GM12878 (cell line): ENCODE measurements at regions not wholly inside any gene's neighbourhood (a gene's known extent, or its start where the extent isn't known, plus 50 kb on each side); places are given as distances from the start of the nearest gene placed in this dataset.

Source experiments
- ATAC-seq: fragments of 200-7000 bp; cut with Tn5 transposase; 3 replicates; pipeline ENCODE4 v1.9.1; 2020; ENCODE audit warnings: mild to moderate bottlenecking, moderate library complexity
- BruUV-seq: library from RNA; stranded (reverse); fragments of 400-500 nt; replicated peaks from 2 replicates; lab custom pipeline; 2021; lab: Mats Ljungman, UMichigan
- CTCF ChIA-PET: fragments of 300-600 bp; sonication (Branson Sonifier 250); formaldehyde crosslinking; extraction: SDS; loops from one replicate; lab custom pipeline; 2021; ENCODE audit warnings: inconsistent platforms; lab: Yijun Ruan, JAX
- POLR2A ChIA-PET: fragments of 350-600 bp; formaldehyde crosslinking; extraction: SDS; loops from one replicate; lab custom pipeline; 2021; ENCODE audit warnings: inconsistent platforms; lab: Charles Lee
- RAD21 ChIA-PET: fragments of 300-600 bp; sonication (Branson Sonifier 250); formaldehyde crosslinking; loops from one replicate; lab custom pipeline; 2023; ENCODE audit warnings: antibody characterized with exemption; ENCODE audit not compliant: unreplicated experiment; lab: Charles Lee
- SMC1A ChIA-PET: fragments of 300-600 bp; sonication (Branson Sonifier 250); formaldehyde crosslinking; loops from one replicate; lab custom pipeline; 2023; ENCODE audit not compliant: unreplicated experiment, uncharacterized antibody; lab: Charles Lee
- DNase-seq: peaks from one replicate; pipeline ENCODE4 v3.0.0-alpha.2; 2011; ENCODE audit warnings: low read depth, low spot score
- FAIRE-seq: peaks from 3 replicates; lab custom pipeline; 2011; peaks lifted over from hg19 to GRCh38; lab: Jason Lieb, UNC
- H2AFZ ChIP-seq: 2 replicates; pipeline ENCODE4 v1.6.0; 2011; ENCODE audit warnings: low read depth, low read length, control low read depth; ENCODE audit not compliant: control insufficient read depth
- H3K27ac ChIP-seq: 2 replicates; pipeline ENCODE4 v1.5.1; 2011; ENCODE audit warnings: control low read depth; ENCODE audit not compliant: control insufficient read depth, insufficient read depth
- H3K27me3 ChIP-seq, 2 experiments: replicated peaks in 1 of 2; 2 replicates each; pipeline versions ENCODE4 v1.6.0 to v1.6.1; 2011; ENCODE audit warnings: low read length in 1 of 2; ENCODE audit not compliant: control insufficient read depth in 2 of 2, insufficient read depth in 2 of 2
- H3K36me3 ChIP-seq, 2 experiments: 2 replicates each; pipeline ENCODE4 v1.5.1; 2011; ENCODE audit warnings: low read length in 1 of 2; ENCODE audit not compliant: control insufficient read depth in 2 of 2, insufficient read depth in 2 of 2
- H3K4me1 ChIP-seq: 2 replicates; pipeline ENCODE4 v1.6.1; 2011; ENCODE audit warnings: mild to moderate bottlenecking, low read length, moderate library complexity, mixed read lengths; ENCODE audit not compliant: control insufficient read depth, insufficient read depth
- H3K4me2 ChIP-seq: 2 replicates; pipeline ENCODE4 v1.6.0; 2011; ENCODE audit warnings: control low read depth; ENCODE audit not compliant: control insufficient read depth, insufficient read depth
- H3K4me3 ChIP-seq: fragments of 200-600 bp; sonication (generic); 2 replicates; pipeline ENCODE4 v1.5.1; 2016
- H3K79me2 ChIP-seq: 2 replicates; pipeline ENCODE4 v1.6.0; 2011; ENCODE audit warnings: low read length; ENCODE audit not compliant: control insufficient read depth, insufficient read depth
- H3K9ac ChIP-seq: 2 replicates; pipeline ENCODE4 v1.8.0; 2011; ENCODE audit warnings: low read length, control low read depth, mixed read lengths; ENCODE audit not compliant: control insufficient read depth, insufficient read depth
- H3K9me3 ChIP-seq: replicated peaks from 3 replicates; pipeline ENCODE4 v1.5.1; 2011; ENCODE audit warnings: mild to moderate bottlenecking, low read length; ENCODE audit not compliant: control insufficient read depth, insufficient read depth
- H4K20me1 ChIP-seq: 2 replicates; pipeline ENCODE4 v1.6.0; 2011; ENCODE audit not compliant: control insufficient read depth, insufficient read depth
- BCL3 ChIP-seq: IDR thresholded peaks from 2 replicates; pipeline ENCODE4 v1.6.1; 2011; ENCODE audit warnings: borderline replicate concordance, low read depth, mild to moderate bottlenecking, moderate library complexity, low read length; ENCODE audit not compliant: insufficient read depth, poor library complexity, severe bottlenecking
- CEBPZ ChIP-seq: fragments of 150-350 bp; IDR thresholded peaks from 2 replicates; pipeline ENCODE4 v1.6.1; 2016; ENCODE audit warnings: low read depth, low read length
- CHD1 ChIP-seq: IDR thresholded peaks from 2 replicates; pipeline ENCODE4 v1.6.1; 2012; ENCODE audit warnings: low read depth, low read length, improper control_type of control experiment
- CREM ChIP-seq: IDR thresholded peaks from 2 replicates; pipeline ENCODE4 v1.6.1; 2014; ENCODE audit warnings: antibody characterized with exemption, low read depth
- E2F4 ChIP-seq: IDR thresholded peaks from 2 replicates; pipeline ENCODE4 v1.6.1; 2012; ENCODE audit warnings: low read depth, low read length, improper control_type of control experiment
- ESRRA ChIP-seq: IDR thresholded peaks from 2 replicates; pipeline ENCODE4 v1.6.1; 2012; ENCODE audit warnings: mild to moderate bottlenecking, low read length, improper control_type of control experiment
- HDGF ChIP-seq: fragments of 450-650 bp; IDR thresholded peaks from 2 replicates; pipeline ENCODE4 v1.6.1; 2016; ENCODE audit warnings: antibody characterized with exemption
- KAT2A ChIP-seq: conservative IDR thresholded peaks from 2 replicates; pipeline ENCODE4 v1.6.1; 2011; ENCODE audit warnings: low read depth, low read length; ENCODE audit not compliant: control insufficient read depth
- MYB ChIP-seq: fragments of 150-350 bp; IDR thresholded peaks from 2 replicates; pipeline ENCODE4 v1.6.1; 2014; ENCODE audit warnings: mild to moderate bottlenecking, low read depth, low read length, borderline replicate concordance
- NFIC ChIP-seq: IDR thresholded peaks from 2 replicates; pipeline ENCODE4 v1.6.1; 2012; ENCODE audit warnings: low read depth, mild to moderate bottlenecking, inconsistent platforms, low read length, moderate library complexity
- ZBTB33 ChIP-seq: fragments of 450-650 bp; IDR thresholded peaks from 2 replicates; pipeline ENCODE4 v1.6.1; 2017; ENCODE audit warnings: mild to moderate bottlenecking
- WGBS: methylation state at CpG from one replicate; pipeline ENCODE4 v1.1.6; 2016; ENCODE audit warnings: low lambda C conversion rate; ENCODE audit not compliant: insufficient replicate concordance, insufficient coverage; ENCODE audit errors: missing lambda C conversion rate; 5-methylcytosine and 5-hydroxymethylcytosine counted together
- in situ Hi-C: fragments of 300-500 bp; cut with MboI; formaldehyde crosslinking; loops from 9 replicates; pipeline ENCODE4 v1.14.3; 2018; ENCODE audit warnings: mixed read lengths
- intact Hi-C: fragments of 100-400 bp; cut with micrococcal nuclease; formaldehyde crosslinking; loops from one replicate; pipeline ENCODE4 v1.14.2; 2022; ENCODE audit not compliant: unreplicated experiment

- intact Hi-C loops (loop anchor here (5.0 kb wide), 2 partner anchors 76 to 639 kb away; partner anchors contain the start of gene CXCL12), in situ Hi-C loops (no loop called here)
- no peak overlapping the region for H3K9ac ChIP-seq
- peak overlapping the region; percentile 28 for H2AFZ ChIP-seq
- H4K20me1 ChIP-seq = no peaks in the 10 kb centered on the region
- ChIA-PET SMC1A (interaction anchor here (0.7 to 0.8 kb wide), 2 partner anchors 12 to 17 kb away, joined by 3 read pairs; no protein-coding TSS in a partner anchor), RAD21 (interaction anchor here (1.3 to 1.4 kb wide), 3 partner anchors 10 to 186 kb away, joined by 3 to 4 read pairs (median 3); no protein-coding TSS in a partner anchor), CTCF (interaction anchor here (0.9 to 1.6 kb wide), 5 partner anchors 9 to 628 kb away, joined by 3 to 7 read pairs (median 3); no protein-coding TSS in a partner anchor), POLR2A (no interaction called here)
- peaks cover 29% of the 10 kb centered on the region for H3K4me1 ChIP-seq
- H3K4me3 ChIP-seq = no peak overlapping the region; the same call in 1 of the 2 replicates
- DNase-seq (no peak), ATAC-seq (peak; percentile 88), FAIRE-seq (no peak)
- 6% methylated on average over 45 of the region's 58 CpGs for WGBS
- no peak overlapping the region for H3K27ac ChIP-seq
- no peaks in the 10 kb centered on the region for H3K79me2 ChIP-seq
- no peaks in the 10 kb centered on the region; the same call in 2 of the 3 replicates for H3K9me3 ChIP-seq
- no TSS peak for BruUV-seq
- no peaks in the 10 kb centered on the region for H3K36me3 ChIP-seq
- H3K27me3 ChIP-seq = no peaks in the 10 kb centered on the region
- H3K4me2 ChIP-seq = peak overlapping the region; percentile 71
- no peak for TF ChIP-seq MYB
- no peak; the same call in 1 of the 2 replicates for TF ChIP-seq ZBTB33
- TF ChIP-seq ESRRA = no peak
- TF ChIP-seq CHD1 = no peak
- TF ChIP-seq NFIC = no peak
- no peak for TF ChIP-seq KAT2A
- TF ChIP-seq CREM = no peak
- TF ChIP-seq HDGF = peak; percentile 51; the same call in 1 of the 2 replicates
- TF ChIP-seq E2F4 = no peak
- TF ChIP-seq CEBPZ = no peak
- no peak for TF ChIP-seq BCL3
Observed at GRCh38 chr10:44310762-44311562, 73.9 kb downstream of the CXCL12 start.
